Kidney epithelial cell (primary cell): ENCODE measurements at regions not wholly inside any gene's neighbourhood (a gene's known extent, or its start where the extent isn't known, plus 50 kb on each side); places are given as distances from the start of the nearest gene placed in this dataset.

Source experiments
- DNase-seq: peaks from one replicate; pipeline ENCODE4 v3.0.0-alpha.2; 2010; ENCODE audit warnings: low read depth
- H3K27me3 ChIP-seq: 2 replicates; pipeline ENCODE4 v1.6.0; 2011; ENCODE audit warnings: low read length; ENCODE audit not compliant: control insufficient read depth, insufficient read depth
- H3K36me3 ChIP-seq: 2 replicates; pipeline ENCODE4 v1.5.1; 2011; ENCODE audit warnings: low read length; ENCODE audit not compliant: control insufficient read depth, insufficient read depth
- H3K4me3 ChIP-seq: 2 replicates; pipeline ENCODE4 v1.5.1; 2011; ENCODE audit warnings: low read depth, mild to moderate bottlenecking, control low read depth, low read length
- TF ChIP-seq, protein P1 (sequence below): IDR thresholded peaks from 2 replicates; pipeline ENCODE4 v1.5.1; 2011; ENCODE audit warnings: mild to moderate bottlenecking, moderate library complexity, low read length, control low read depth, inconsistent platforms; ENCODE audit not compliant: insufficient read depth, poor library complexity, severe bottlenecking

DNA sequence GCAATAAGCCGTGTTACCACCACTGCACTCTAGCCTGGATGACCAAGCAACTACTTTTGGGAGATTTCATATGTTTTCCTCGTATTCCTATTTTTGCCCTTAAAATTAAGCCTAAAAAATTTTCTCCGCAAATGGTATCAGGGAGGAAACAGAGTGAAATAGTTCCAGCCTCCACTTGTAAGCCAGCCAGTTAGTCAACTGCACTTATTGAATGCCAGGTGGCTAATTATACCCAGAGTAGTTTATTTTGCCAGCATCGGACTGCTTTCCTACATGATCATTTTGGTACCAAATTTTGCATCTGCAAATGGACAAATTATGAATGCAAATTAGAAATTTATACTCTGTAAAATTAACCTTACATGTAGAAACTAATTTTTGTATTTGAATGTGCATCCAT, 90.2 kb upstream of the ARHGAP28 start:
- TF ChIP-seq, protein P1, sequence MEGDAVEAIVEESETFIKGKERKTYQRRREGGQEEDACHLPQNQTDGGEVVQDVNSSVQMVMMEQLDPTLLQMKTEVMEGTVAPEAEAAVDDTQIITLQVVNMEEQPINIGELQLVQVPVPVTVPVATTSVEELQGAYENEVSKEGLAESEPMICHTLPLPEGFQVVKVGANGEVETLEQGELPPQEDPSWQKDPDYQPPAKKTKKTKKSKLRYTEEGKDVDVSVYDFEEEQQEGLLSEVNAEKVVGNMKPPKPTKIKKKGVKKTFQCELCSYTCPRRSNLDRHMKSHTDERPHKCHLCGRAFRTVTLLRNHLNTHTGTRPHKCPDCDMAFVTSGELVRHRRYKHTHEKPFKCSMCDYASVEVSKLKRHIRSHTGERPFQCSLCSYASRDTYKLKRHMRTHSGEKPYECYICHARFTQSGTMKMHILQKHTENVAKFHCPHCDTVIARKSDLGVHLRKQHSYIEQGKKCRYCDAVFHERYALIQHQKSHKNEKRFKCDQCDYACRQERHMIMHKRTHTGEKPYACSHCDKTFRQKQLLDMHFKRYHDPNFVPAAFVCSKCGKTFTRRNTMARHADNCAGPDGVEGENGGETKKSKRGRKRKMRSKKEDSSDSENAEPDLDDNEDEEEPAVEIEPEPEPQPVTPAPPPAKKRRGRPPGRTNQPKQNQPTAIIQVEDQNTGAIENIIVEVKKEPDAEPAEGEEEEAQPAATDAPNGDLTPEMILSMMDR = no peak
- Histone ChIP-seq H3K36me3 (no peaks in the 10 kb centered on the region), H3K27me3 (no peaks in the 10 kb centered on the region), H3K4me3 (no peak overlapping the region)
- DNase-seq = no peak

DNA sequence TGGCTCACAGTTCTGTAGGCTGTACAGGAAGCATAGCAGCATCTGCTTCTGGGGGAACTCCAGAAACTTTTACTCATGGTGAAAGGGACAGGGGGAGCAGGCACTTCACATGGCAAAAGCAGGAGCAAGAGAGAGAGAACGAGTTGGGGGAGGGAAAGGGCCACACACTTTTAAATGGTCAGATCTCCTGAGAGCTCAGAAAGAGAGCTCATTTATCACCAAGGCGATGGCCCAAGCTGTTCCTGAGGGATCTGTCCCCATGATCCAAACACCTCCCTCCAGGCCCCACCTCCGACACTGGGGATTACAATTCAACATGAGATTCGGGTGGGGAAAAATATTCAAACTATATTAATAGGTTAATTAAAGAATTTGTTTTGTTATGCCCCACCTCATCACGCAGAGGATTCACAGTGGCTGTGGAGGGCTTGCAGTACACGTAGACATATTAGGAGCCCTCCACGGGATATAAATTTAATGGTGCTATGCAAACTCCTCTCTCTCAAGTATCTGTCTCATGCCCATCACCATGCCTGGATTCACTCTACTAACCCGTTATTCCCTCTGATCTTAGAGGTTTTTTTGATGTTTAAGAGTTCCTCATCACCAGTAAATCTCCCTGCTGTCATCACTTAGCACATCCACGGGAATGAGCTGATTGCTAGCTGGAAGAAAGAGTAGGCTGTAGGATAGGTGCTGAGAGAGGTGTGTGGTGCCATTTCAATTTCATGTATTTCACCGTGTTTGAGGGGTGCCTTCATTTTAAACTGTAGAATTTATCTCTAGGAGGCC, 84.5 kb upstream of the ARHGAP28 start:
- Histone ChIP-seq H3K36me3 (no peaks in the 10 kb centered on the region), H3K4me3 (no peak overlapping the region), H3K27me3 (no peaks in the 10 kb centered on the region)
- TF ChIP-seq, protein P1 = no peak
- DNase-seq = no peak

DNA sequence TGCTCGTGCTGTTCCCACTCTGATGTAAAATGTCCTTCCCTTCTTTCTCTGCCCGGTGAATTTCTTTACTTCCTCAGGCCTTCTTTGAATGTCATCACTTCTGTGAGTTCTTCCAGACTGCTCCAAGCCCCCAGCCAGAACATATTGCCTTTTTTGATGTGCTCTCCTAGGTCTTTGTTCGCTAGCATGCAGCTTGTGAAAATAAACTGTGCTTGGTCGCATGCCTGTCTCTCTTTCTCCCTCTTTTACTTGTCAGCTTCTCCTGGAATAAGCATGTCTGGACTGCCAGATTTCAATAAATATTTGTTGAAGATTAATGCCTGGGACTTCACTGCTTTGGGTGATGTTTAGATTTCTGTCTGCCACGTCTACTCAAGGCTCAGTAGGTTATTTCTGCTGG, 82.7 kb upstream of the ARHGAP28 start:
- H3K27me3 ChIP-seq = no peaks in the 10 kb centered on the region
- H3K4me3 ChIP-seq = no peak overlapping the region
- TF ChIP-seq, protein P1 = no peak
- H3K36me3 ChIP-seq = no peaks in the 10 kb centered on the region
- DNase-seq = no peak

DNA sequence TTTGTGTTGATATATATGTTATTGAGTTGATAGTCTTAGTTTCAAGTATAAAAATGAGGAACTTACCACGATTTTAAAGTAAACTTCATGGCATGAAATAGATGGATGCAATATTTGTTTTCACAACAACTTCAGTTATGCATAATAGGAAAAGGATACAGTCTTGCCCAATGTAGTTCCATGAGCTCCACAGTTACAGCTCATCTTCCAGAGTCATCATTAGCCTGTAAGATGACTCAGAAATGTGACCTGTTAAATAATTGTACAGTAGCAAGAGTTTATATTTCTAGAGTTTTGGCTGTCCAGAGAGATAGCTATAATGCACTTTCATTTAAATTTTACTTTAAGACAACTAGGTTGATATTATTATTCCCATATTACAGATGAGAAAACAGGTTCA, 80.9 kb upstream of the ARHGAP28 start:
- no peak for DNase-seq
- TF ChIP-seq, protein P1 = no peak

DNA sequence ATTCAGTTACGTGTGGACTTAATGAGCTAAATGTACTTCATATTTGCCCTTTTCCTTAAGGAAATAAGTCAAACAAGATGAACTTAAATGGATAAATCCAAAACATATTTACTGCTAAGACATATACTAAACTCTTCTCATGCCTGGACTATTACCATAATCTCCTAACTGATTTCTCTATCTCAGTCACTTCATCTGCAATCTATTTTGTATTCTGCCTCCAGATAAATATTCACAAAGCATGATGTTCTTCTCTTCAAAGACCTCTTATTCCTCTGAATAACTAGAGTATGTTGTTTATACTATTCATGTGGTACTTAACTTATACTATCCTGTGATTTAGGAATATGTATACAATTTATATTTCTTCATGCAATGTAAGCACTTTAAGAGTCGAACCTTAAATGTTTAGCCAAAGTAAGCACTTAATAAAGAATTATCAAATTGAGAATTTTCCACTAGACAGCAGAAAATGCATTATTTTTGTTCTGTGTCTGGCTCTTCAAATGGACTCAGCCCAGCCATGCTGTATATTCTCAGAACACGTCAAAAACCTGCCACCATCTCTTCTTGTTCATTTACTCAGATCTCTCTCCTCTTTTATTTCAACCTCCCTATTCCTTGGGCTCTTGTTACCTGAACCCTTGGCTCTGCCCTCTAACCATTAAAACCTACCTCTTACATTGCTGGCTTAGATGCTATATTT, 79.9 kb upstream of the ARHGAP28 start:
- DNase-seq = no peak
- no peaks in the 10 kb centered on the region for H3K27me3 ChIP-seq
- H3K36me3 ChIP-seq = no peaks in the 10 kb centered on the region
- H3K4me3 ChIP-seq = no peak overlapping the region
- TF ChIP-seq, protein P1 = no peak

More for the DNA sequence above, 80.9 kb upstream of the ARHGAP28 start:
- Histone ChIP-seq H3K4me3 (no peak overlapping the region), H3K27me3 (no peaks in the 10 kb centered on the region), H3K36me3 (no peaks in the 10 kb centered on the region)
